Stimulated activated CD8-positive, alpha-beta memory T cell treated with anti-CD3 and anti-CD28 coated beads, Interleukin-4, amount 100 ng/mL, for 48 hours (primary cell): ENCODE measurements at regions not wholly inside any gene's neighbourhood (a gene's known extent, or its start where the extent isn't known, plus 50 kb on each side); places are given as distances from the start of the nearest gene placed in this dataset.
"Not testable (repeated sequence)": the region's sequence is repeated elsewhere in the genome, so short reads cannot be mapped to it uniquely, and the experiment has no call there.

Experiments used
- DNase-seq: peaks from one replicate; pipeline ENCODE4 v3.0.0-alpha.2; 2020

- no peak for DNase-seq
These were observed 263.6 kb upstream of the AUTS2 start for GRCh38 chr7:69334701-69335100.

- no peak for DNase-seq
These were observed 262.9 kb upstream of the AUTS2 start for GRCh38 chr7:69335331-69335730.

- DNase-seq, result no peak
These were observed 261.3 kb upstream of the AUTS2 start for GRCh38 chr7:69336976-69337375.

- DNase-seq, result no peak
These were observed 260.1 kb upstream of the AUTS2 start for GRCh38 chr7:69338144-69338543.

- DNase-seq, result no peak
These were observed 257.0 kb upstream of the AUTS2 start for GRCh38 chr7:69341288-69341687.

GRCh38 chr7:69342154-69342884 lies 256.0 kb upstream of the AUTS2 start:
- DNase-seq, result no peak

- DNase-seq, result no peak
These were observed 249.0 kb upstream of the AUTS2 start for GRCh38 chr7:69349291-69349690.

- DNase-seq, result no peak
These were observed 240.0 kb upstream of the AUTS2 start for GRCh38 chr7:69358163-69358821.

GRCh38 chr7:69359003-69359700 lies 239.1 kb upstream of the AUTS2 start:
- DNase-seq, result no peak

- DNase-seq, result no peak
These were observed 237.4 kb upstream of the AUTS2 start for GRCh38 chr7:69360913-69361312.

GRCh38 chr7:69363136-69363535 lies 235.1 kb upstream of the AUTS2 start:
- no peak for DNase-seq

GRCh38 chr7:69364813-69365643 lies 233.2 kb upstream of the AUTS2 start:
- DNase-seq, result no peak

- DNase-seq, result no peak
These were observed 232.6 kb upstream of the AUTS2 start for GRCh38 chr7:69365651-69366192.

GRCh38 chr7:69367780-69368179 lies 230.5 kb upstream of the AUTS2 start:
- no peak for DNase-seq

- no peak for DNase-seq
These were observed 224.9 kb upstream of the AUTS2 start for GRCh38 chr7:69373171-69374043.

GRCh38 chr7:69374044-69374425 lies 224.2 kb upstream of the AUTS2 start:
- DNase-seq, result no peak

- no peak for DNase-seq
These were observed 221.1 kb upstream of the AUTS2 start for GRCh38 chr7:69377191-69377590.

- no peak for DNase-seq
These were observed 209.7 kb upstream of the AUTS2 start for GRCh38 chr7:69388452-69389137.

- no peak for DNase-seq
These were observed 209.1 kb upstream of the AUTS2 start for GRCh38 chr7:69389216-69389615.

- DNase-seq, result not testable (repeated sequence)
These were observed 204.4 kb upstream of the AUTS2 start for GRCh38 chr7:69393912-69394311.

GRCh38 chr7:69395061-69395714 lies 203.1 kb upstream of the AUTS2 start:
- no peak for DNase-seq
